ENCODE measurements at regions not wholly inside any gene's neighbourhood (a gene's known extent, or its start where the extent isn't known, plus 50 kb on each side); places are given as distances from the start of the nearest gene placed in this dataset.
A peak's percentile ranks its signal among the peaks of the same experiment; 100 is the strongest.

DNA sequence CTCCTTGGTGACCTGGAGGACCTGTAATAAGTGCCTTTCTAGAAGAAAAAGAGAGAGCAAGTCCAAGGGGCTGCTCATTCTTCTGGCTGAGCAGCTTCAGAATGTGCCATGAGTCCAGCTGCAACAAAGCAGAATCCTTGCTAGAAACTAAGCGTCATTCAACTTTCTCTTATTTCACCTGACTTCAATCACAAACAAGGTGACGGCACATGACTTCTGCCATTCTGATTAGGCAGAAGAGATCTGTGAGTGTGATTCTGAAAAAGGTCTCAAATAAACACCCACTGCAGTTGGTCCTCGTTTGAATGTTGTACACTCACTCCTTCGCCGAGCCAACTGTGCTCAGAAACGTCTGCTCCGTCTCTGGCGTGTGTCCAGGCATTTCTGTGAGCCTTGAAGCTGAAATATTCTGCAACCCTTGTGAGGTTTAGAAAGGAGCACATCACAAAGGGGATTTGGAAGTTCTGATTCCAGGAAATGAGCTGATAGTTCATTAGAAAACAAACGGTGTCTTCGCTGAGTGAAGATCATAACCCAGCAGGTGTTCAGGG, 623.8 kb upstream of the KIRREL3 start:
- peak; percentile 8 for DNase-seq (ENCODE audit: low read depth)
- no peak for TF ChIP-seq CTCF (IDR thresholded peaks at IDR 0.05; ENCODE audit: low read length, missing control alignments)
- H3K4me3 ChIP-seq (replicated peaks; ENCODE audit: low read depth, low read length) = no peak overlapping the region

DNA sequence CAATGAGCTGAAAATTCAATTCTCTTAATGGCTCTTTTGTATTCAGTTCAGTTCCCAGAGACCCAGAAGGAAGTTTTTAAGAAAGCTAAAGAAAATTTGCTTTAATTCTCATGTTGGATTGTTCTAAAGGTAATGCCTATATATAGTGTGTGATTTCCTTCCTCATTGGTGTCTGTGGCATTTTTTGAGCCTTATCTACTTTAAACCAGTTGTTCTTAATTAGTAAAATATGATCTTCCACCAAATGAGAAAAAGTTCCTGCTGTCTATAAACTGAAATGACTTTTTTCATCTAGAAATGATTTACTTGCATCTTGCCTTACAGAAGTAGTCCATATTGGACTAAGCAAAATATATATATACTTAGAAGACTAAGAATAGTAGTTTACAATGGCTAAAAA, 622.1 kb upstream of the KIRREL3 start:
- no peak for DNase-seq (ENCODE audit: low read depth)
- H3K4me3 ChIP-seq (replicated peaks; ENCODE audit: low read depth, low read length) = no peak overlapping the region
- TF ChIP-seq CTCF (IDR thresholded peaks at IDR 0.05; ENCODE audit: low read length, missing control alignments) = no peak

- H3K4me3 ChIP-seq (replicated peaks; ENCODE audit: low read depth, low read length) = no peak overlapping the region
- TF ChIP-seq CTCF (IDR thresholded peaks at IDR 0.05; ENCODE audit: low read length, missing control alignments) = no peak
- peak; percentile 10 for DNase-seq (ENCODE audit: low read depth)
Measured at GRCh38 chr11:127620671-127621070, 620.1 kb upstream of the KIRREL3 start.

DNA sequence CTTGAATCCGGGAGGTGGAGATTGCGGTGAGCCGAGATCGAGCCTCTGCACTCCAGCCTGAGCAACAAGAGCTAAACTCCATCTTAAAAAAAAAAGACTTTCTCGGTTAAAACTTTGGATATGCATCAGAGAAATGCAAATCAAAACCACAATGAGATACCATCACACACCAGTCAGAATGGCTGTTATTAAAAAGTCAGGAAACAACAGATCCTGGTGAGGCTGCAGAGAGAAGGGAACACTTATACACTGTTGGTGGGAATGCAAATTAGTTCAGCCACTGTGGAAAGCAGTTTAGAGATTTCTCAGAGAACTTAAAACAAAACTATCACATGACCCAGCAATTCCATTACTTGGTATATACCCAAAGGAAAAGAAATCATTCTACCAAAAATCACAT, 619.4 kb upstream of the KIRREL3 start:
- no peak for TF ChIP-seq CTCF (IDR thresholded peaks at IDR 0.05; ENCODE audit: low read length, missing control alignments)
- no peak overlapping the region for H3K4me3 ChIP-seq (replicated peaks; ENCODE audit: low read depth, low read length)
- no peak for DNase-seq (ENCODE audit: low read depth)

DNA sequence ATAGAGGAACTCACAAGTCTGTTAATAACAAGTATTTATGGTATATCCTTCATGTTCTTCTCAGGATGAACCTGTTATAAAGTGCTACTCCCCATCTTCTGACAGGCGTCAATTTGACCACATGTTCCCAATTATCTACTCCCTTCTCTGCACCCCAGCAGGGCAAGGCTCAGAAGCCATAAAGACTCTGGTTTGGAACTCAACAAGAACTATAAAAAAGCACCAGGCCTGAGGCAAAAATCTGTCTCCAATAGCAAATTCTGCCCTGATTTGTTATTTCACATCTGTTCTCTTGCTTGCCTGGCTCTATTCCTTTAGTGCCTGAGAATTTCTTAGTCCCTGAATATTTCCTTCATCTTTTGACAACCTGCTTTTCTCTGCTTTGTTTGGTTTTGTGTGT, 618.2 kb upstream of the KIRREL3 start:
- DNase-seq (ENCODE audit: low read depth) = no peak
- no peak overlapping the region for H3K4me3 ChIP-seq (replicated peaks; ENCODE audit: low read depth, low read length)
- TF ChIP-seq CTCF (IDR thresholded peaks at IDR 0.05; ENCODE audit: low read length, missing control alignments) = no peak

- no peak for DNase-seq (ENCODE audit: low read depth)
- no peak overlapping the region for H3K4me3 ChIP-seq (replicated peaks; ENCODE audit: low read depth, low read length)
Measured at GRCh38 chr11:127616158-127616557, 615.6 kb upstream of the KIRREL3 start.

More at GRCh38 chr11:127616158-127616557, 615.6 kb upstream of the KIRREL3 start:
- TF ChIP-seq CTCF (IDR thresholded peaks at IDR 0.05; ENCODE audit: low read length, missing control alignments) = no peak

Data from fibroblast of pulmonary artery (primary cell).